Trophoblast cell (in vitro differentiated cells and primary cell): ENCODE measurements at regions not wholly inside any gene's neighbourhood (a gene's known extent, or its start where the extent isn't known, plus 50 kb on each side); places are given as distances from the start of the nearest gene placed in this dataset.

Experiments used
- DNase-seq, 2 donors: peaks; one replicate each; pipeline ENCODE4 v3.0.0-alpha.2; 2016
- H2AFZ ChIP-seq: 2 replicates; pipeline ENCODE4 v1.6.1; 2013; ENCODE audit warnings: low read length, moderate library complexity, mild to moderate bottlenecking; ENCODE audit not compliant: insufficient read depth, poor library complexity
- H2AK5ac ChIP-seq: 2 replicates; pipeline ENCODE4 v1.6.1; 2013; ENCODE audit warnings: mild to moderate bottlenecking, low read length
- H2BK120ac ChIP-seq: 2 replicates; pipeline ENCODE4 v1.6.1; 2013; ENCODE audit warnings: low read length, mild to moderate bottlenecking, moderate library complexity; ENCODE audit not compliant: insufficient read depth, poor library complexity
- H2BK12ac ChIP-seq: 2 replicates; pipeline ENCODE4 v1.6.1; 2013; ENCODE audit warnings: mild to moderate bottlenecking, low read length, moderate library complexity
- H2BK5ac ChIP-seq: 2 replicates; pipeline ENCODE4 v1.6.1; 2013; ENCODE audit warnings: low read length, low read depth, moderate library complexity, mild to moderate bottlenecking; ENCODE audit not compliant: poor library complexity
- H3K14ac ChIP-seq: 2 replicates; pipeline ENCODE4 v1.6.1; 2013; ENCODE audit warnings: mild to moderate bottlenecking, low read length
- H3K18ac ChIP-seq: 2 replicates; pipeline ENCODE4 v1.6.1; 2013; ENCODE audit warnings: mild to moderate bottlenecking, low read length
- H3K23ac ChIP-seq: 2 replicates; pipeline ENCODE4 v1.6.1; 2013; ENCODE audit warnings: low read length
- H3K27ac ChIP-seq: 2 replicates; pipeline ENCODE4 v1.5.1; 2013; ENCODE audit warnings: low read depth, mild to moderate bottlenecking, inconsistent platforms, low read length, moderate library complexity
- H3K27me3 ChIP-seq: 2 replicates; pipeline ENCODE4 v1.6.1; 2013; ENCODE audit warnings: inconsistent platforms, mild to moderate bottlenecking, low read length, moderate library complexity; ENCODE audit not compliant: insufficient read depth
- H3K36me3 ChIP-seq, 2 experiments: 1 replicate in 1 of 2; 2 replicates in 1 of 2; pipeline ENCODE4 v1.6.1; 2013; ENCODE audit warnings: low read length in 2 of 2, mild to moderate bottlenecking in 2 of 2, moderate library complexity in 1 of 2; ENCODE audit not compliant: insufficient read depth in 2 of 2, control insufficient read depth in 1 of 2
- H3K4ac ChIP-seq: 2 replicates; pipeline ENCODE4 v1.6.1; 2013; ENCODE audit warnings: low read depth, mild to moderate bottlenecking, low read length, moderate library complexity
- H3K4me1 ChIP-seq, 2 experiments: 1 replicate in 1 of 2; 2 replicates in 1 of 2; pipeline ENCODE4 v1.6.1; 2013; ENCODE audit warnings: low read length in 2 of 2, mild to moderate bottlenecking in 2 of 2, moderate library complexity in 1 of 2; ENCODE audit not compliant: insufficient read depth in 2 of 2, control insufficient read depth in 1 of 2
- H3K4me2 ChIP-seq: 2 replicates; pipeline ENCODE4 v1.6.1; 2013; ENCODE audit warnings: inconsistent platforms, mild to moderate bottlenecking, low read length, moderate library complexity
- H3K4me3 ChIP-seq: 2 replicates; pipeline ENCODE4 v1.5.1; 2013; ENCODE audit warnings: mild to moderate bottlenecking, low read depth, low read length, inconsistent platforms
- H3K79me1 ChIP-seq: one replicate; pipeline ENCODE4 v1.6.1; 2013; ENCODE audit warnings: low read length
- H3K79me2 ChIP-seq: 2 replicates; pipeline ENCODE4 v1.6.1; 2013; ENCODE audit warnings: low read length, mild to moderate bottlenecking; ENCODE audit not compliant: control insufficient read depth, insufficient read depth, poor library complexity
- H3K9ac ChIP-seq: 2 replicates; pipeline ENCODE4 v1.6.1; 2013; ENCODE audit warnings: mild to moderate bottlenecking, low read length
- H3K9me3 ChIP-seq: 2 replicates; pipeline ENCODE4 v1.6.1; 2013; ENCODE audit warnings: low read depth, mild to moderate bottlenecking, control low read depth, inconsistent platforms, low read length; ENCODE audit not compliant: insufficient read depth
- H4K12ac ChIP-seq: 2 replicates; pipeline ENCODE4 v1.6.1; 2013; ENCODE audit warnings: low read depth, mild to moderate bottlenecking, low read length, moderate library complexity
- H4K8ac ChIP-seq: 2 replicates; pipeline ENCODE4 v1.6.1; 2013; ENCODE audit warnings: low read depth, mild to moderate bottlenecking, low read length, moderate library complexity
- H4K91ac ChIP-seq: one replicate; pipeline ENCODE4 v1.6.1; 2013; ENCODE audit warnings: low read depth, mild to moderate bottlenecking, low read length, moderate library complexity
- WGBS: extraction: QIAGEN DNeasy Blood & Tissue Kit; methylation state at CpG from one replicate; pipeline ENCODE4 v1.1.7; 2013; ENCODE audit warnings: missing lambda C conversion rate; ENCODE audit not compliant: insufficient read length, insufficient coverage; ENCODE audit errors: extremely low coverage; 5-methylcytosine and 5-hydroxymethylcytosine counted together

DNA sequence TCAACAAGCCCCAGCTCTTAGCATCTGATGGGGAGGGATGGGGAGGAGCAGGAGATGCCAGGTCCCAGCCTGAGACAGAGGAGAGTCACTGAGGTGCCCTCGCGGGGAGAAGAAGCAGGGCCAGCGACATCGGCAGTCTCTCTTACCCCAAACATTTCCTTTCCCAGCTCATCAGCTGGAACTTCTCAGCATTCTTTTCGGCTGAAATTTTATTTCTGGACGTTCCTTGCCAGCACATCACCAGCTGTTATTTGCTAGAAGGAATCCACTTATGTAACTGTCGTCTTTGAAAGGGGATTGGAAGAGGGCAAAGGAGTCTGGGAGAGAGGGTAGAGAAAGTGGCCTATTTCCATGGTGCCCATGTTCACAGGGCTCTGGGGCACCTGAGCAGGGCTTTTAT, 101.0 kb upstream of the SHH start:
- H3K27ac ChIP-seq = no peak overlapping the region
- no peak for DNase-seq
- H3K9ac ChIP-seq = no peak overlapping the region
- no peaks in the 10 kb centered on the region for H3K79me1 ChIP-seq
- H4K12ac ChIP-seq = no peak overlapping the region
- H2BK120ac ChIP-seq = no peak overlapping the region
- H3K4me3 ChIP-seq = no peak overlapping the region
- H4K91ac ChIP-seq = no peak overlapping the region
- no peaks in the 10 kb centered on the region for H3K4me1 ChIP-seq
- no peaks in the 10 kb centered on the region for H3K79me2 ChIP-seq
- H3K14ac ChIP-seq = no peak overlapping the region
- no peak overlapping the region for H3K23ac ChIP-seq
- H2BK5ac ChIP-seq = no peak overlapping the region
- no peaks in the 10 kb centered on the region for H3K27me3 ChIP-seq
- no CpG with 5 or more reads among the region's 7 CpGs for WGBS
- no peak overlapping the region for H4K8ac ChIP-seq
- no peak overlapping the region for H2BK12ac ChIP-seq
- H2AFZ ChIP-seq = no peak overlapping the region
- H3K4ac ChIP-seq = no peak overlapping the region
- H3K36me3 ChIP-seq = no peaks in the 10 kb centered on the region
- H3K4me2 ChIP-seq = no peak overlapping the region
- H2AK5ac ChIP-seq = no peak overlapping the region
- peaks cover 33% of the 10 kb centered on the region for H3K9me3 ChIP-seq
- no peak overlapping the region for H3K18ac ChIP-seq

DNA sequence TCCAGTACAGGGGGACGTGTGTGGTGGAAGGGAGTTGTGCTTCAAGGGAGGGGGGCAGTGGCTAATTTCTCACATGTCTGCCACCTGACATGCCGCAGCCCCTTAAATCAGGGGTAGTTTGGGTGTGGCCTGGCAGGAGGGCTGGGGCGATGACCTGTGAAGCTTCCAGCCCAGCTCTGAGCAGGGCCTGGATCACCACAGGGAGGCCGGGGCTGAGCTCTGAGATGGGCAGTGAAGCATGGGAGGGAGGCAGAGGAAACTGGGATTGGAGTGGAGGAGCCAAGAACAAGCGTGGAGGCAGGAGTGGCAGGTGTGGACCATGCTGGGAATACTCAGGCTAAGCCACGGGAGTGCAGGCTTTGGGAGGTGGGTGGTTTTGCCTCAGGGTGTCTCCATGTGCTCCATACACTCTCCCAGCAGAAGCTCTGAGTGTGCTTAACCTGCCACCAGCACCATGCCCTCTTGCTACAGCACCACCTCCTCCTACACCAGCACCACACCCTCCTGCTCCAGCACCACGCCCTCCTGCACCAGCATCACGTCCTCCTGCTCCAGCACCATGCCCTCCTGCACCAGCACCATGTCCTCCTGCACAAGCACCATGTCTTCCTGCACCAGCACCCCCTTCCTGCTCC, 99.3 kb upstream of the SHH start:
- no CpG with 5 or more reads among the region's 8 CpGs for WGBS
- no peak overlapping the region for H3K14ac ChIP-seq

DNA sequence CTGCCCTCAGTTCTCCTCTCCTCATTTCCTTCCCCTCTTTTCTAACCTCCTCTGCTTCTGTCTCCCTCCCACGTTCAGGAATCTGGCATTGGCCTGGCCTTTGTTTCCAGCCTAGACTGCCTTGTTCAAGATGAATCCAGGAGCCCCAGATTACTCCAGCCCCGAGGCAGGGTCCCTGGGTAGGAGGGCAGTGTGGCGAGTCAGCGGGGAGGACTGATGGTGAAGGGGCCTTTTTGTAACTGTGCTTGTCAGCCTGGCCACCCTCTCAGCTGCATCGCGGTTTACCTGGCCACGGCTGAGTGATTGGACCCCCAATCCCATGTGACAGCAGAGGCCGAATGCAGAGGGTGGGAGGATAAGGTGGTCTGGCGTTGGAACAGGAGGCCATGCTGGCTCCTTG, 96.1 kb upstream of the SHH start:
- H3K79me1 ChIP-seq = no peaks in the 10 kb centered on the region
- H3K4ac ChIP-seq = no peak overlapping the region
- no peaks in the 10 kb centered on the region for H3K27me3 ChIP-seq
- H4K91ac ChIP-seq = no peak overlapping the region
- no peaks in the 10 kb centered on the region for H3K4me1 ChIP-seq
- H3K9ac ChIP-seq = no peak overlapping the region
- no peak overlapping the region for H4K12ac ChIP-seq
- H2AFZ ChIP-seq = no peak overlapping the region
- no peaks in the 10 kb centered on the region for H3K79me2 ChIP-seq
- no peak overlapping the region for H3K23ac ChIP-seq
- H2BK12ac ChIP-seq = no peak overlapping the region
- no peak overlapping the region for H4K8ac ChIP-seq
- H3K9me3 ChIP-seq = peaks cover 27% of the 10 kb centered on the region
- no peaks in the 10 kb centered on the region for H3K36me3 ChIP-seq
- WGBS = no CpG with 5 or more reads among the region's 9 CpGs
- DNase-seq = no peak
- no peak overlapping the region for H3K14ac ChIP-seq
- H2BK5ac ChIP-seq = no peak overlapping the region
- H2BK120ac ChIP-seq = no peak overlapping the region
- H3K27ac ChIP-seq = no peak overlapping the region
- H3K18ac ChIP-seq = no peak overlapping the region
- H2AK5ac ChIP-seq = no peak overlapping the region
- H3K4me3 ChIP-seq = no peak overlapping the region
- no peak overlapping the region for H3K4me2 ChIP-seq

More for the DNA sequence above, 99.3 kb upstream of the SHH start:
- Histone ChIP-seq H3K9ac (no peak overlapping the region), H3K23ac (no peak overlapping the region), H3K27ac (no peak overlapping the region), H2AFZ (no peak overlapping the region), H3K79me1 (no peaks in the 10 kb centered on the region), H4K91ac (no peak overlapping the region), H2AK5ac (no peak overlapping the region), H4K8ac (no peak overlapping the region), H2BK12ac (no peak overlapping the region), H3K4ac (no peak overlapping the region), H3K4me2 (no peak overlapping the region), H2BK120ac (no peak overlapping the region), H3K9me3 (peaks cover 31% of the 10 kb centered on the region), H3K27me3 (no peaks in the 10 kb centered on the region), H4K12ac (no peak overlapping the region), H3K4me3 (peak overlapping the region; percentile 21), H3K36me3 (no peaks in the 10 kb centered on the region), H3K18ac (no peak overlapping the region), H3K79me2 (no peaks in the 10 kb centered on the region), H3K4me1 (no peaks in the 10 kb centered on the region), H2BK5ac (no peak overlapping the region)
- no peak for DNase-seq

DNA sequence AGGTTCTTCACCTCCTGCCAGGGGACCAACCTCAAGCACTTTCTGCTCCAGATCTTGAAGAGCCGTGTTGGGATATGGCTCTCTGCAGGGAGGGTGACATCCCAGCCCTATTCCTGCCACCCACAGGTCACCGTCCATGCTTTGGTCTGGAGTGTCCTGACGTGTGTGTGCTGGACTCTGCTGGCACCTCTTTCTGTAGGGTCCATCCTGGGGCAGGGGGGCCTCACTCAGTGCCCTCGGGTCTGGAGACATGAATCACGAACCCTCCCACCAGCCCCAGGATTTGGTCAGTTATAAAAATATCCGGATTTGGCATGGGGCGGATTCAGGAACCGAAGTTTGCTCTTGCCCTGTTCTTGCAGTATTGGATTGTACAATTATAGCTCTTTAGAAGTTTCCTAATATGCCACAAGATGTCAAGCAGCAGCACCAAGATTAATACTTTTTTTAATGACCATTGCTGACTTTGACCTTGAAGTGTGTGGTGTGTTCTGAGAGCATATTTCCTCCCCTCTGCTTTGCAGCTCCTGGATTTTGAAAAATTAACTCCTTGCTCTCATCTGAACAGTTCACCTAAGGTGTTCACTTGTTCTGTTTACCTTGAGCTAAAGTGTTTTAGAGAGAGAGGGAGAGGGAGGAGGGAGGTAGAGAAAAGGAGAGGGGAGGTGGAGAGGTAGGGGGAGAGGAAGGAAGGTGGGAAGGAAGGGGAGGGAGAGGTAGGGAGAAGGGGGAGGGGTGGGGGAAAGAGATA, 95.4 kb upstream of the SHH start:
- Histone ChIP-seq H3K27me3 (no peaks in the 10 kb centered on the region), H3K18ac (no peak overlapping the region), H2BK12ac (no peak overlapping the region), H3K27ac (no peak overlapping the region), H3K4me1 (no peaks in the 10 kb centered on the region), H4K8ac (no peak overlapping the region), H3K4me3 (no peak overlapping the region), H4K91ac (no peak overlapping the region), H2AFZ (no peak overlapping the region), H3K4ac (no peak overlapping the region), H2BK5ac (no peak overlapping the region), H2BK120ac (no peak overlapping the region), H3K79me2 (no peaks in the 10 kb centered on the region), H3K4me2 (no peak overlapping the region), H4K12ac (no peak overlapping the region), H3K9ac (no peak overlapping the region), H3K36me3 (no peaks in the 10 kb centered on the region), H3K9me3 (peaks cover 30% of the 10 kb centered on the region), H3K14ac (no peak overlapping the region), H2AK5ac (no peak overlapping the region), H3K23ac (no peak overlapping the region), H3K79me1 (no peaks in the 10 kb centered on the region)
- no CpG with 5 or more reads among the region's 8 CpGs for WGBS
- no peak for DNase-seq
